Activated naive CD8-positive, alpha-beta T cell (primary cell): ENCODE measurements at regions not wholly inside any gene's neighbourhood (a gene's known extent, or its start where the extent isn't known, plus 50 kb on each side); places are given as distances from the start of the nearest gene placed in this dataset.
"Not testable (repeated sequence)": the region's sequence is repeated elsewhere in the genome, so short reads cannot be mapped to it uniquely, and the experiment has no call there.

ENCODE experiments used
- H3K27ac Mint-ChIP-seq: one replicate; pipeline ENCODE4 v1.8.0; 2021; ENCODE audit warnings: mixed read lengths
- H3K27me3 Mint-ChIP-seq: one replicate; pipeline ENCODE4 v1.8.0; 2021; ENCODE audit warnings: mixed read lengths
- H3K36me3 Mint-ChIP-seq: one replicate; pipeline ENCODE4 v1.8.0; 2021; ENCODE audit warnings: mixed read lengths
- H3K4me1 Mint-ChIP-seq: one replicate; pipeline ENCODE4 v1.8.0; 2021; ENCODE audit warnings: low read depth, mixed read lengths
- H3K4me3 Mint-ChIP-seq: one replicate; pipeline ENCODE4 v1.8.0; 2021; ENCODE audit warnings: mild to moderate bottlenecking, mixed read lengths
- H3K9me3 Mint-ChIP-seq: one replicate; pipeline ENCODE4 v1.8.0; 2021; ENCODE audit warnings: low read depth, mixed read lengths

DNA sequence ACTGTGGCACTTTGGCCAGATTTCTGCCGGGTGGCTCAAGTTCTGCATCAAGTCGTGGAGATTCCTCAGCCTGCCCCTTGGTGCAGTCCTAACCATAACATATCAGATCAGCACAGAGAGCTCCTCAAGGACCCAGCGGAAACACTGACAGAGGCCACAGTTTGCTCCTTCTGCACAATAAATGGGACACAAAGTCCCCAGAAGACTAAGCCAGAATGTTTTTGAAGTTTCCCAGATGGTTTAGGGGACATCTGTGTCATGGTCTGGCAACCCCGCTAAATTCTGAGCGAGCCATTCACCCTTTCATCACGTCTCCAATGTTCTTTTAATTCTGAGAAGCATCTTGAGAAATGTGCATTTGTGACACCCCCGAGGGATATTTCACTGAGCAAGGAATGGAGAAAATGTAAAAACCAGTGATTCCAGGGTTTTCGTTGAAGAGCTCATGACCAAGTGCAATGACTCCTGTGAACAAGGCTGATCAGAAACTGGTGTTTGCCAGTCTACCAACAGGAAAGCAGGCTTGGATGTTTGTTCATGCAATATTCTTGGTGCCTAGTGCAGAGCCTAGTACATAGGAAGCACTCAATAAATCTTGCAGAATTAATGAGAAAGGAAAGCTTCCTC is 64.8 kb upstream of the LMCD1 start:
- H3K4me3 Mint-ChIP-seq: no peak overlapping the region
- no peaks in the 10 kb centered on the region for H3K27me3 Mint-ChIP-seq
- H3K27ac Mint-ChIP-seq: no peak overlapping the region
- H3K4me1 Mint-ChIP-seq: no peaks in the 10 kb centered on the region
- H3K36me3 Mint-ChIP-seq: no peaks in the 10 kb centered on the region
- H3K9me3 Mint-ChIP-seq: no peaks in the 10 kb centered on the region

DNA sequence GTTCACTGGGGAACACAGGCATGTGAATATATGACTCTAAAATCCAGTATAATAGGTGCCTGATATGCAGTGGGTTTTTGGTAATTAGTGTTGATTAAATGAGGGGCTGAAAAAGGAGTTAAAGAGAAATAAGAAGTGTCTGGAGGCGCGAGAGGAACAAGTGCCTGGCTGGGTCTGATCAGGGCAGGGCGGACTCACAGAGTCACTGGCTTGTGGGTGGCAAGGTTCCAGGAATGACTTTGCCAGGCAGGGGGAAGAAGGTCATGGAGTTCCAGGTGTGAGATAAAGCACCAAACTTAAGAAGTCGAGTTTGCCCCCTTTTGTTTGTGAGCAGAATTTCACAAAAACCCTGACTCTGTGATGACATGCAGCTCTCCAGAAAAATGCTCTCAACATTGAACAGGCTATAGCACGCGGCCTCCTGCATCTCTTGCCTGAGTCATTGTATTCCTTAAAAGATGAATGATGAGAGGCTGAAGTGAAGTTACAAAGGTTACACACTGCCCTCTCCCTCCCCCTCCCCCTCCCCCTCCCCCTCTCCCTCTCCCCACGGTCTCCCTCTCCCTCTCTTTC is 63.0 kb upstream of the LMCD1 start:
- Mint-ChIP-seq H3K4me3 (no peak overlapping the region), H3K36me3 (no peaks in the 10 kb centered on the region), H3K27ac (no peak overlapping the region), H3K9me3 (no peaks in the 10 kb centered on the region), H3K4me1 (no peaks in the 10 kb centered on the region), H3K27me3 (no peaks in the 10 kb centered on the region)

DNA sequence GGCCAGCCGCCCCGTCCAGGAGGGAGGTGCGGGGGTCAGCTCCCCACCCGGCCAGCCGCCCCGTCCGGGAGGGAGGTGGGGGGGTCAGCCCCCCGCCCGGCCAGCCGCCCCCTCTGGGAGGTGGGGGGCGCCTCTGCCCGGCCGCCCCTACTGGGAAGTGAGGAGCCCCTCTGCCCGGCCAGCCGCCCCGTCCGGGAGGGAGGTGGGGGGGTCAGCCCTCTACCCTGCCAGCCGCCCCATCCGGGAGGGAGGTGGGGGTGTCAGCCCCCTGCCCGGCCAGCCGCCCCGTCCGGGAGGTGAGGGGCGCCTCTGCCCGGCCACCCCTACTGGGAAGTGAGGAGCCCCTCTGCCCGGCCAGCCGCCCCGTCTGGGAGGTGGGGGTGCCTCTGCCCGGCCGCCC is 61.5 kb upstream of the LMCD1 start:
- H3K27ac Mint-ChIP-seq, H3K27me3 Mint-ChIP-seq, H3K36me3 Mint-ChIP-seq, H3K4me3 Mint-ChIP-seq, H3K9me3 Mint-ChIP-seq, H3K4me1 Mint-ChIP-seq: not testable (repeated sequence)

DNA sequence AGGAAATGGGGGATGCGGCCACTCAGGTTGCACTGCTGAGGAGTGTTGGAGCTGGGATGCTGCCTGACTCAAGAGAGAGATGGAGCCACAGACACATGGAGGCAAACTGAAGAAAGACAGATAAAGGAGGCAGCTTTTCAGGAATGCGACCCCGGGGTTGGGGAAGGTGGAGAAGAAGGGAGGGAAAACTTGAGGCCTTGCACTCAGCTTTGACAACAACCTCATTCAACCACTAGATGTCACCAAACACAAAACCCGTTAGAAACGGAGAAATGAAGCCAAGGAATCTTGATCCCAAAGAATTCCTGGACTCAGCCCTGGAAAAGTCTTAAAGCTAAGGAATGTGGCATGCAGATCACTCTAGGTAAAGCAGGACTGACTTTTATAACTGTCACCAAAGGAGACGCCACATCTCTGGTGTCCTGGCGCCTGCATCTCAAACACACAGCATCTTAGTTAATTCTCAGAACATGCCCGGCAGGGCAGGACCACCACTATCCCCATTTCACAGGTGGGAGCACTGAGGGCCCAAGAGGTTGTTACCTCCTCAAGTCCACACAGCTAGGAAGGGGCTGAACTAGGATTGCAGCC is 59.6 kb upstream of the LMCD1 start:
- no peak overlapping the region for H3K4me3 Mint-ChIP-seq
- H3K4me1 Mint-ChIP-seq: no peaks in the 10 kb centered on the region
- no peaks in the 10 kb centered on the region for H3K36me3 Mint-ChIP-seq
- peaks cover 10% of the 10 kb centered on the region for H3K27me3 Mint-ChIP-seq
- H3K9me3 Mint-ChIP-seq: no peaks in the 10 kb centered on the region
- no peak overlapping the region for H3K27ac Mint-ChIP-seq

DNA sequence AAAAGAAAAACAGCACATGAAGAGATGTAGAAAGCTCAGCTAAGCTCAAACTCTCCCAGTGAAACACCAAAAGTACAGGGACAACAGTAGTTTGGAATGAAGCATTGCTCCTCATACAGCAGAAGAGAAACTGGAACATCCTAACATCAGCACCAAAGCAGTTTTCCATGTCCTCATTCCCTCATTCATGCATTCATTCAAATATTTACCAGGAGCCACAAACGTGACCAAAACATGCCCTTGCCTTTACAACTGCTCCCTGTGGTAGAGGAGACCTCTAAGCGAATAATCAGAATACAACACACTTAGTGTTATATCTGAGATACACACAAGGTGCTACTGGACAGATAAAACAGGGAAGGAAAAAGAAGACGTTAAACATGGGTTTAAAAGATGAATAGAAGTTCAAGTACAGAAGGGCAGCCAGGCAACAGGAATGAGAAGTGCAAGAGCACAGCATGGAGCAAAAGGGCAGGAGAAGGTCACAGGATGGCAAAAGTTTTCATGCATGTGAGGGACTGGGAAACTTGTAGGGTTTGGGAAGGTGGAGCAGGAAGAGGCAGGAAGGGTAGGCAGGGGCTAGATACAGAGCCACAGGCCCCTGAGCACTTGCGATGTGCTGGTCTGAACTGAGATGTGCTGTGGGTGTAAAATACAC is 58.5 kb upstream of the LMCD1 start:
- Mint-ChIP-seq H3K4me1 (no peaks in the 10 kb centered on the region), H3K27ac (no peak overlapping the region), H3K27me3 (peaks cover 15% of the 10 kb centered on the region), H3K36me3 (no peaks in the 10 kb centered on the region), H3K4me3 (no peak overlapping the region), H3K9me3 (no peaks in the 10 kb centered on the region)

DNA sequence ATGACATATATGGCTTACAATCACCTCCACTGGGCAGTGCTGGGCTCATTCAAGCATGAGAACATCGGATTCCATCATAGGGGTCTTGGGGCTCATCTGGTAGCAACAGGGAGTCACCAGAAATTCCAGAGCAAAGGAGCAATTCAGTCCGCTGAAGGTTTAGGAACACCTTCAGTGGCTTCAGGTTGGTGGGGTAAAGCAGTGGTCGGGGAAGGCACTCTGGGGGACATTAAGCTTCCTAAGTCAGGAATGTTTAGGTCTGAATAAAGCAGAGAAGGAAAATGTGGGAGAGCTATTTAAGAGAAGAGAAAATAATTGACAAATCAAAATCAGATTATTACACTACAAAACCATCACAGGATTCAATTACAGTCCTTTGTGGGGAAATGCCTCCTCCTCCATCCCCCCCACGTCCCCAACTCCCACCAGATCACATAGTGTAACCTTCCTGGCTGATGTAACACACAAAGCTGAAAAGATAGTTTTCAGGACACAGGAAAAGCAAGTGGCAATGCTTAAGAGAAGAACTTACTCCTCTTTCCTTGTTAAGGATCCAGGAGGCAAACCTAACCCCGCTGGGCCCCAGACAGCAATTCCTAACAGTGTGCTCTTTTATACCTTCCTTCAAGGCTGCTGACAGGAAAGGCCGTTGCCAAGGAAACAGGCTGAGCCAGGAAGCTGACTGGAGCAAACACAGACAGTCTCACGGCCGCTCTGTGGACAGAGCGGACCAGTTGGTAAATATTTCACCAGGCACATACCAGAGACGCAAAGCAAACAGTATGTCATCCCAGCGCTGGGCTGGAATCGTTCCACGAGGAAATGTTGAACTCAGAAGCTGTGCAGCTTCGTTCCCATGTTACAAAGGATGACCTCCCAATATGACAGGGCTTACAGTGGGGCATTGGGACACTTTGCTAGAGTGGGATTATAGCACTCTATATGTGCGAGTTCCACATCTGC is 57.5 kb upstream of the LMCD1 start:
- Mint-ChIP-seq H3K27me3 (peaks cover 16% of the 10 kb centered on the region), H3K27ac (no peak overlapping the region), H3K4me3 (no peak overlapping the region), H3K4me1 (no peaks in the 10 kb centered on the region), H3K9me3 (no peaks in the 10 kb centered on the region), H3K36me3 (no peaks in the 10 kb centered on the region)

DNA sequence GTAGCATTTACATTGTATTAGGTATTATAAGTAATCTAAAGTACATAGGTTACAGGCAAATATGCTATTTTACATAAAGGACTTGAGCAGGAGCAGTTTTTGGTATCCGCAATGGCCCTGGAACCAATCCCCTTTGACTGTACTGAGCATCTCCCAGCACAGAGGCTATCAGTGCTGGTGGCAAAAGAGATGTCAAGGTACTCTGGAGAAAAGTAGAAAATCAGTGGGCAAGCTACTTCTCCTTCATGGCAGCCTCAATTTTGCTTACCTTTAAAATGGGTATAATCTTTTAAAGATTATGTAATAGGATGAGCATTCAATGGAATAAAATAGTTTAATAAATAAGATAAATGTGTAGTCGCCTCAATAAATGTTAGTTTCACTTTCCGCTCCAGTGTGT is 56.7 kb upstream of the LMCD1 start:
- Mint-ChIP-seq H3K36me3 (no peaks in the 10 kb centered on the region), H3K27ac (no peak overlapping the region), H3K4me3 (no peak overlapping the region), H3K9me3 (no peaks in the 10 kb centered on the region), H3K27me3 (peaks cover 16% of the 10 kb centered on the region), H3K4me1 (no peaks in the 10 kb centered on the region)

DNA sequence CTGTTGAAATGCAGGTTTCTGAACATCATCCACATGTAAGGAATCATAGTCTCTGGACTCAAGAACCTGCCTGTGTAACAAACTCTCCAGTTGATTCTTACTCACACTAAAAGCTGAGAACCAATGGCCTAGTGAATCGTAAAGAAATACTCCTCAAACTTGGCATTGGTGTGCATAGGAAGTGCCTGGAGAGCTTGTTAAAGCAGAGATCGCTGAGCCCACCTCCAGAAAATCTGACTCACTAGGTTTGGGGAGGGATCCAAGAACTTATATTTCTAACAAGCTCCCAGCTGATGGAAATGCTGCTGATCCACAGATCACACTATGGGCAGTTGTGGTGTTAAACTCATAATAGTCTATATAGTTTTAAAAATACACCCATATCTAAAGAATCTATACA is 55.8 kb upstream of the LMCD1 start:
- no peaks in the 10 kb centered on the region for H3K4me1 Mint-ChIP-seq
- H3K4me3 Mint-ChIP-seq: no peak overlapping the region
- peaks cover 16% of the 10 kb centered on the region for H3K27me3 Mint-ChIP-seq
- no peaks in the 10 kb centered on the region for H3K9me3 Mint-ChIP-seq
- no peaks in the 10 kb centered on the region for H3K36me3 Mint-ChIP-seq
- no peak overlapping the region for H3K27ac Mint-ChIP-seq

DNA sequence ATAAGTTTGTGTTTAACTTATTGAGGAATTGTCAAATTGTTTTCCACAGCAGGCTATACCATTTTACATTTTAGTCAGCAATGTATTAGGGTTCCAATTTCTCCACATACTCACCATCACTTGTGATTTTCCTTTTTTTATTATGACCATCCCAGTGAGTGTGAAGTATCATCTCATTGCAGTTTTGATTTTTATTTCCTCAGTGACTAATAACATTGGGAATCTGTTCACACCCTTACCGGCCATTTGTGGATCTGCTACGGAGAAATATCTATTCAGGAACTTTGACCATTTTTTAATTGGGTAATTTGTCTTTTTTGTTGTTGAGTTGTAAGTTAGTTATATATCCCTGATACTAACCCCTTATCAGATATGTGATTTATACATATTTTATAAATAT is 54.8 kb upstream of the LMCD1 start:
- no peaks in the 10 kb centered on the region for H3K36me3 Mint-ChIP-seq
- H3K4me1 Mint-ChIP-seq: no peaks in the 10 kb centered on the region
- H3K27me3 Mint-ChIP-seq: peaks cover 16% of the 10 kb centered on the region
- no peak overlapping the region for H3K4me3 Mint-ChIP-seq
- no peaks in the 10 kb centered on the region for H3K9me3 Mint-ChIP-seq
- H3K27ac Mint-ChIP-seq: no peak overlapping the region

DNA sequence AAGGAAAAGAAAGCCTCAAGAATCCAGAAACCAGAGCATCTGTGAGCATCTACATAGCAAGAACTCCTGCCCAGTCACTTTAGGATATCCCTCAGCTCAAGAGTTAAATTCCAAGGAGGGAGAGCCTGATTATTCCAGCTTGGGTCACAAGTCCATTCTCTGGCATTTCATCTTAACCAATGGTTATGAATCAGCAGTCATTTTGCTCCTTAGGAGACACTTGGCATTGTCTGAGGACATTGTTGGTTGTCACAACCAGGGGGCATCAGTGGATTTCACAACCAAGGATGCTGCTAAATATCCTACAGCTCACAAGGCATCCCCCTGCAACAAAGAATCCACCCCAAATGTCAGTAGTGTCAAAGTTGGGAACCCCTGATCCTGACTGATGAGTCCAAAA is 51.0 kb upstream of the LMCD1 start:
- H3K36me3 Mint-ChIP-seq: no peaks in the 10 kb centered on the region
- no peak overlapping the region for H3K27ac Mint-ChIP-seq
- H3K9me3 Mint-ChIP-seq: no peaks in the 10 kb centered on the region
- H3K4me3 Mint-ChIP-seq: no peak overlapping the region
- no peaks in the 10 kb centered on the region for H3K4me1 Mint-ChIP-seq
- H3K27me3 Mint-ChIP-seq: peaks cover 13% of the 10 kb centered on the region

DNA sequence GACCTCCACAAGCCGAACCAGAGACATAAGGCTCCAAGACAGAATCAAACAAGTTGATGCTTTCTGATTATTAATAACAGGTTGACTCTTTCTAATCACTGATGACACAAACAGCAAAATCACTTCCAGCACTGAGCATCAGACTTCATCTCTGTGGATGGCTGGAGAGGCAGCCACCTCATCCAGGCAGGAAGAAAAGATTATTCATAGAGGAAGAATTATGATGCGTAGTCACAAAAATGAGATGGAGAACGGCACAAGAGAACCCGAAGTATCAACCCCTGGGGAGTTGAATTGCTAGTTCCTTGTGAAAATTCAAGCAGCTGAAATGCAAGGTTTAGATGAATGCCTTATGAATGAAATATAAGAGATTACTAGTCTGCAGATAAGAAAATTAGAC is 49.9 kb upstream of the LMCD1 start:
- Mint-ChIP-seq H3K4me1 (no peaks in the 10 kb centered on the region), H3K9me3 (no peaks in the 10 kb centered on the region), H3K27ac (no peak overlapping the region), H3K27me3 (peaks cover 7% of the 10 kb centered on the region), H3K36me3 (no peaks in the 10 kb centered on the region), H3K4me3 (no peak overlapping the region)
